ENCODE measurements at regions not wholly inside any gene's neighbourhood (a gene's known extent, or its start where the extent isn't known, plus 50 kb on each side); places are given as distances from the start of the nearest gene placed in this dataset.

DNA sequence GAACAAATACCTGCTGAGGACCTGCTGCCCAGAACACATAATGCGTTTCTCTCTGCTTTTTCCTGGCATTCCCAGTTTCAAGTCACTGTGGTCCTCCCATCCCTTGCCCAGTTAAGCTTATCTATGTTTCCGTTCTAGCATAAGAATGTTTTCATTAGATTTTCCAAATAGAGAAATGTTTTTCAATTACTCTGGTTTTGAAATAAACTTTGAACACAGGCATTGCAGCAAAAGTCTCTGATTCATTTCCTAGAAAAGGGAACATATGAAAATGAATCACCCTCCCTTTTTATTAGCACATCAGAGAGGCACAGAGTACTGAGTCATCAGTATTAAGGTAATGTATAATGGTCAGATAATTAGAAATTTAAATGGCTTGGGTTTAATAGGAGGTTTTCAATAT, 201.1 kb upstream of the TMEM260 start:
- TF ChIP-seq, protein P1, sequence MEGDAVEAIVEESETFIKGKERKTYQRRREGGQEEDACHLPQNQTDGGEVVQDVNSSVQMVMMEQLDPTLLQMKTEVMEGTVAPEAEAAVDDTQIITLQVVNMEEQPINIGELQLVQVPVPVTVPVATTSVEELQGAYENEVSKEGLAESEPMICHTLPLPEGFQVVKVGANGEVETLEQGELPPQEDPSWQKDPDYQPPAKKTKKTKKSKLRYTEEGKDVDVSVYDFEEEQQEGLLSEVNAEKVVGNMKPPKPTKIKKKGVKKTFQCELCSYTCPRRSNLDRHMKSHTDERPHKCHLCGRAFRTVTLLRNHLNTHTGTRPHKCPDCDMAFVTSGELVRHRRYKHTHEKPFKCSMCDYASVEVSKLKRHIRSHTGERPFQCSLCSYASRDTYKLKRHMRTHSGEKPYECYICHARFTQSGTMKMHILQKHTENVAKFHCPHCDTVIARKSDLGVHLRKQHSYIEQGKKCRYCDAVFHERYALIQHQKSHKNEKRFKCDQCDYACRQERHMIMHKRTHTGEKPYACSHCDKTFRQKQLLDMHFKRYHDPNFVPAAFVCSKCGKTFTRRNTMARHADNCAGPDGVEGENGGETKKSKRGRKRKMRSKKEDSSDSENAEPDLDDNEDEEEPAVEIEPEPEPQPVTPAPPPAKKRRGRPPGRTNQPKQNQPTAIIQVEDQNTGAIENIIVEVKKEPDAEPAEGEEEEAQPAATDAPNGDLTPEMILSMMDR (IDR thresholded peaks at IDR 0.05; ENCODE audit: low read depth, low read length), result no peak
- TF ChIP-seq EZH2phosphoT487 (IDR thresholded peaks at IDR 0.05; ENCODE audit: low read depth), result no peak

Data from OCI-LY3 (cell line).